Smooth muscle cell (in vitro differentiated cells): ENCODE measurements at regions not wholly inside any gene's neighbourhood (a gene's known extent, or its start where the extent isn't known, plus 50 kb on each side); places are given as distances from the start of the nearest gene placed in this dataset.

Experiments
- DNase-seq: peaks from one replicate; lab custom pipeline; 2025; ENCODE audit not compliant: unreplicated experiment; lab: John Stamatoyannopoulos, UW
- H2AFZ ChIP-seq: fragments of 200-600 bp; sonication (generic); 2 replicates; pipeline ENCODE4 v1.6.0; 2016; ENCODE audit warnings: antibody characterized with exemption, low read depth, mild to moderate bottlenecking
- H3F3A ChIP-seq: fragments of 200-600 bp; sonication (generic); 2 replicates; pipeline ENCODE4 v1.6.0; 2017; ENCODE audit warnings: antibody characterized with exemption, low read depth
- H3K27ac ChIP-seq: fragments of 200-600 bp; sonication (generic); 2 replicates; pipeline ENCODE4 v1.5.1; 2016; ENCODE audit warnings: low read depth, mild to moderate bottlenecking
- H3K27me3 ChIP-seq: fragments of 200-600 bp; sonication (generic); 2 replicates; pipeline ENCODE4 v1.6.1; 2016; ENCODE audit warnings: low read depth, mild to moderate bottlenecking
- H3K36me3 ChIP-seq: fragments of 200-600 bp; sonication (generic); 2 replicates; pipeline ENCODE4 v1.5.1; 2016; ENCODE audit warnings: low read depth
- H3K4me1 ChIP-seq: fragments of 200-600 bp; sonication (generic); 2 replicates; pipeline ENCODE4 v1.5.1; 2016; ENCODE audit warnings: low read depth
- H3K4me2 ChIP-seq: fragments of 200-600 bp; sonication (generic); 2 replicates; pipeline ENCODE4 v1.6.0; 2016; ENCODE audit warnings: mild to moderate bottlenecking
- H3K4me3 ChIP-seq: fragments of 200-600 bp; sonication (generic); 2 replicates; pipeline ENCODE4 v1.5.1; 2016; ENCODE audit warnings: mild to moderate bottlenecking
- H3K79me2 ChIP-seq: fragments of 200-600 bp; sonication (generic); 2 replicates; pipeline ENCODE4 v1.6.0; 2016; ENCODE audit warnings: low read depth, mild to moderate bottlenecking
- H3K9ac ChIP-seq: fragments of 200-600 bp; sonication (generic); 2 replicates; pipeline ENCODE4 v1.6.0; 2016; ENCODE audit warnings: low read depth
- H3K9me3 ChIP-seq: fragments of 200-600 bp; sonication (generic); replicated peaks from 2 replicates; pipeline ENCODE4 v1.5.1; 2016; ENCODE audit warnings: low read depth
- H4K20me1 ChIP-seq: fragments of 200-600 bp; sonication (generic); 2 replicates; pipeline ENCODE4 v1.6.0; 2016; ENCODE audit warnings: low read depth
- CTCF ChIP-seq: fragments of 200-600 bp; sonication (generic); IDR thresholded peaks from 2 replicates; pipeline ENCODE4 v1.5.1; 2017; ENCODE audit warnings: borderline replicate concordance, mild to moderate bottlenecking, antibody characterized with exemption; ENCODE audit not compliant: insufficient read depth, poor library complexity, severe bottlenecking
- WGBS: methylation state at CpG from one replicate; pipeline ENCODE4 v1.1.7; 2016; ENCODE audit warnings: low lambda C conversion rate; 5-methylcytosine and 5-hydroxymethylcytosine counted together

- Histone ChIP-seq H4K20me1 (no peaks in the 10 kb centered on the region), H3K27ac (no peak overlapping the region), H3K9ac (no peak overlapping the region), H3K4me1 (no peaks in the 10 kb centered on the region), H3K27me3 (no peaks in the 10 kb centered on the region), H3K4me3 (no peak overlapping the region), H3K4me2 (no peak overlapping the region), H3K36me3 (no peaks in the 10 kb centered on the region), H3K79me2 (no peaks in the 10 kb centered on the region), H3K9me3 (no peaks in the 10 kb centered on the region), H2AFZ (no peak overlapping the region), H3F3A (no peaks in the 10 kb centered on the region)
- no peak for TF ChIP-seq CTCF
- DNase-seq = no peak
- WGBS = 78% methylated on average over 8 of the region's 8 CpGs
Observed at GRCh38 chr11:107252429-107253161, 205.0 kb downstream of the CWF19L2 start.

- DNase-seq = no peak
- WGBS = 92% methylated on average over 4 of the region's 4 CpGs
Observed at GRCh38 chr11:107251298-107251697, 206.3 kb downstream of the CWF19L2 start.

GRCh38 chr11:107250017-107250416, 207.6 kb downstream of the CWF19L2 start:
- Histone ChIP-seq H4K20me1 (no peaks in the 10 kb centered on the region), H3K9me3 (no peaks in the 10 kb centered on the region), H3K27ac (no peak overlapping the region), H3F3A (no peaks in the 10 kb centered on the region), H2AFZ (no peak overlapping the region), H3K9ac (no peak overlapping the region), H3K4me1 (no peaks in the 10 kb centered on the region), H3K27me3 (no peaks in the 10 kb centered on the region), H3K79me2 (no peaks in the 10 kb centered on the region), H3K4me3 (no peak overlapping the region), H3K36me3 (no peaks in the 10 kb centered on the region), H3K4me2 (no peak overlapping the region)
- 92% methylated on average over 3 of the region's 3 CpGs for whole genome bisulfite sequencing
- no peak for TF ChIP-seq CTCF
- DNase-seq = no peak

More at GRCh38 chr11:107251298-107251697, 206.3 kb downstream of the CWF19L2 start:
- Histone ChIP-seq H3K4me2 (no peak overlapping the region), H3K9ac (no peak overlapping the region), H3K79me2 (no peaks in the 10 kb centered on the region), H3K9me3 (no peaks in the 10 kb centered on the region), H3K27ac (no peak overlapping the region), H3K4me3 (no peak overlapping the region), H3K27me3 (no peaks in the 10 kb centered on the region), H3F3A (no peaks in the 10 kb centered on the region), H2AFZ (no peak overlapping the region), H3K4me1 (no peaks in the 10 kb centered on the region), H3K36me3 (no peaks in the 10 kb centered on the region), H4K20me1 (no peaks in the 10 kb centered on the region)
- no peak for TF ChIP-seq CTCF

- no peak overlapping the region for H2AFZ ChIP-seq
- no peaks in the 10 kb centered on the region for H3K27me3 ChIP-seq
- no peaks in the 10 kb centered on the region for H4K20me1 ChIP-seq
- no peak overlapping the region for H3K4me3 ChIP-seq
- H3F3A ChIP-seq = no peaks in the 10 kb centered on the region
- no peak overlapping the region for H3K27ac ChIP-seq
- H3K9ac ChIP-seq = no peak overlapping the region
- no peak for TF ChIP-seq CTCF
- DNase-seq = no peak
- 88% methylated on average over 5 of the region's 5 CpGs for WGBS
- H3K9me3 ChIP-seq = no peaks in the 10 kb centered on the region
- H3K36me3 ChIP-seq = no peaks in the 10 kb centered on the region
- H3K79me2 ChIP-seq = no peaks in the 10 kb centered on the region
- no peak overlapping the region for H3K4me2 ChIP-seq
- no peaks in the 10 kb centered on the region for H3K4me1 ChIP-seq
Observed at GRCh38 chr11:107249054-107249453, 208.6 kb downstream of the CWF19L2 start.
